ENCODE measurements at regions not wholly inside any gene's neighbourhood (a gene's known extent, or its start where the extent isn't known, plus 50 kb on each side); places are given as distances from the start of the nearest gene placed in this dataset.

GRCh38 chr4:138645289-138645688 lies 370.3 kb upstream of the NOCT start:
- no peak overlapping the region for H3K27ac ChIP-seq
- no peak for TF ChIP-seq CTCF (IDR thresholded peaks at IDR 0.05)
- no peaks in the 10 kb centered on the region for H3K27me3 ChIP-seq
- no peaks in the 10 kb centered on the region for H3K4me1 ChIP-seq (ENCODE audit: control insufficient read depth in 1 of 2, insufficient read depth in 1 of 2, low read depth in 1 of 2, low read length in 1 of 2)
- H3K4me3 ChIP-seq (ENCODE audit: low read depth in 1 of 2, low read length in 1 of 2) = no peak overlapping the region
- H3K9me3 ChIP-seq = no peaks in the 10 kb centered on the region
- no peaks in the 10 kb centered on the region for H3K36me3 ChIP-seq

GRCh38 chr4:138644322-138644721 lies 371.3 kb upstream of the NOCT start:
- Histone ChIP-seq H3K4me3 (ENCODE audit: low read depth in 1 of 2, low read length in 1 of 2) (no peak overlapping the region), H3K4me1 (ENCODE audit: control insufficient read depth in 1 of 2, insufficient read depth in 1 of 2, low read depth in 1 of 2, low read length in 1 of 2) (no peaks in the 10 kb centered on the region), H3K9me3 (no peaks in the 10 kb centered on the region), H3K36me3 (no peaks in the 10 kb centered on the region), H3K27ac (no peak overlapping the region), H3K27me3 (no peaks in the 10 kb centered on the region)
- no peak for TF ChIP-seq CTCF (IDR thresholded peaks at IDR 0.05)

GRCh38 chr4:138643827-138644226 lies 371.8 kb upstream of the NOCT start:
- H3K4me1 ChIP-seq (ENCODE audit: control insufficient read depth in 1 of 2, insufficient read depth in 1 of 2, low read depth in 1 of 2, low read length in 1 of 2) = no peaks in the 10 kb centered on the region
- no peak overlapping the region for H3K27ac ChIP-seq
- H3K4me3 ChIP-seq (ENCODE audit: low read depth in 1 of 2, low read length in 1 of 2) = no peak overlapping the region
- no peaks in the 10 kb centered on the region for H3K27me3 ChIP-seq
- H3K36me3 ChIP-seq = no peaks in the 10 kb centered on the region
- H3K9me3 ChIP-seq = no peaks in the 10 kb centered on the region
- no peak for TF ChIP-seq CTCF (IDR thresholded peaks at IDR 0.05)

- Histone ChIP-seq H3K27ac (no peak overlapping the region), H3K4me1 (ENCODE audit: control insufficient read depth in 1 of 2, insufficient read depth in 1 of 2, low read depth in 1 of 2, low read length in 1 of 2) (peaks cover 13 to 15% of the 10 kb centered on the region in 2 experiments), H3K27me3 (peaks cover 5% of the 10 kb centered on the region), H3K9me3 (no peaks in the 10 kb centered on the region), H3K36me3 (no peaks in the 10 kb centered on the region), H3K4me3 (ENCODE audit: low read depth in 1 of 2, low read length in 1 of 2) (no peak overlapping the region)
- no peak for TF ChIP-seq CTCF (IDR thresholded peaks at IDR 0.05)
Observed at GRCh38 chr4:138639018-138639741, 376.4 kb upstream of the NOCT start.

- Histone ChIP-seq H3K27ac (no peak overlapping the region), H3K27me3 (peaks cover 5% of the 10 kb centered on the region), H3K36me3 (no peaks in the 10 kb centered on the region), H3K4me3 (ENCODE audit: low read depth in 1 of 2, low read length in 1 of 2) (no peak overlapping the region), H3K4me1 (ENCODE audit: control insufficient read depth in 1 of 2, insufficient read depth in 1 of 2, low read depth in 1 of 2, low read length in 1 of 2) (peaks cover 13 to 15% of the 10 kb centered on the region in 2 experiments), H3K9me3 (no peaks in the 10 kb centered on the region)
- no peak for TF ChIP-seq CTCF (IDR thresholded peaks at IDR 0.05)
Observed at GRCh38 chr4:138636781-138637180, 378.8 kb upstream of the NOCT start.
